ENCODE measurements at regions not wholly inside any gene's neighbourhood (a gene's known extent, or its start where the extent isn't known, plus 50 kb on each side); places are given as distances from the start of the nearest gene placed in this dataset.
A peak's percentile ranks its signal among the peaks of the same experiment; 100 is the strongest.

DNA sequence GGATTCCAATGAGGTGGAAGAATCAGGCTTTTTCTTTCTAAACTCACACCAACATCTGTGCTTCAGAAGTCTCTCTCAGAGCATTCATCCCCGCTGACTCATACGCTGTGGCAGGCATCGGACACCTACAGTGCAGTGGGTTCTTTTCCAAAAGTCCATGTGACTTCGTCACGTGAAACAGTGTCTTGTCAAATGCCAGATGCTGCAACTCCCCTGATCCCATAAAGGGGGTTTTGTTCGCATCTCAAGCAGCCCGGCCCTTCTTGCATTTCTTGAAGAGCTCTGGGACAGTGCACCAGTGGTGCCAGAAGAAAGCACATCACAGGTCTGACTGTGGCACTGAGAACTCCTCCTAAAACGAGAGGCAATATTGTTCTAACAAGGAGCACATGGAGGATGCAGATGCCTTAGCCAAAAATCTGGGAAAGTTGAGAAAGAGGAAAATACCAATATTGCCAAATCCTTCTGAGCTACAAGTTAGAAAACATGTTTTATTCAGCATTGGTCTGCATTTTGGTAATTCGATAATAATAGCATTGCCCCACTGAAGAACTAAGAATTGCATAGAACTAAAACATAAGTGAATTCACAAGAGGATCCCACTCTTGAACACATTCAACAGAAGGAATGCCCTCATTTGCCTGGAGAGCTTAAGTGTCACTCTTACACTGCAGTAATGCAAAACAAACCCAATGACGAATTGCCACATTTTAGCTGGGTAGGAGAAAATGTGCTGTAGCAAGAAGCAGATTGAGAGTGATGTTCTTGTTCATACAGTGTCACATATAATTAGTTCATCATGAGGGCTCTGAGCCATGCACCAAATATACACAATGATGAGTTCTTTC is 204.4 kb downstream of the CXCL12 start:
- H3K9me3 ChIP-seq (ENCODE audit: control insufficient read depth, low read length) = no peaks in the 10 kb centered on the region
- H3K27me3 ChIP-seq (replicated peaks; ENCODE audit: control insufficient read depth, insufficient read depth, low read length) = no peaks in the 10 kb centered on the region
- peak overlapping the region; percentile 35 for H3K4me3 ChIP-seq (ENCODE audit: low read length)
- H3K9ac ChIP-seq (ENCODE audit: low read length) = peak overlapping the region; percentile 25
- peak; percentile 90 for DNase-seq (ENCODE audit: low read depth)
- no peaks in the 10 kb centered on the region for H3K36me3 ChIP-seq (ENCODE audit: control insufficient read depth, insufficient read depth, low read length, severe bottlenecking)
- H3K4me1 ChIP-seq (ENCODE audit: control insufficient read depth, insufficient read depth, low read length) = peaks cover 33% of the 10 kb centered on the region

GRCh38 chr10:44178856-44179255 is 206.0 kb downstream of the CXCL12 start:
- no peak for DNase-seq (ENCODE audit: low read depth)
- no peaks in the 10 kb centered on the region for H3K36me3 ChIP-seq (ENCODE audit: control insufficient read depth, insufficient read depth, low read length, severe bottlenecking)

GRCh38 chr10:44178281-44178680 is 206.6 kb downstream of the CXCL12 start:
- H3K9ac ChIP-seq (ENCODE audit: low read length) = no peak overlapping the region
- no peak for DNase-seq (ENCODE audit: low read depth)
- peaks cover 26% of the 10 kb centered on the region for H3K4me1 ChIP-seq (ENCODE audit: control insufficient read depth, insufficient read depth, low read length)
- no peaks in the 10 kb centered on the region for H3K36me3 ChIP-seq (ENCODE audit: control insufficient read depth, insufficient read depth, low read length, severe bottlenecking)
- no peaks in the 10 kb centered on the region for H3K27me3 ChIP-seq (replicated peaks; ENCODE audit: control insufficient read depth, insufficient read depth, low read length)
- no peaks in the 10 kb centered on the region for H3K9me3 ChIP-seq (ENCODE audit: control insufficient read depth, low read length)
- H3K4me3 ChIP-seq (ENCODE audit: low read length) = no peak overlapping the region

More at GRCh38 chr10:44178856-44179255, 206.0 kb downstream of the CXCL12 start:
- Histone ChIP-seq H3K9me3 (ENCODE audit: control insufficient read depth, low read length) (no peaks in the 10 kb centered on the region), H3K27me3 (replicated peaks; ENCODE audit: control insufficient read depth, insufficient read depth, low read length) (no peaks in the 10 kb centered on the region), H3K4me1 (ENCODE audit: control insufficient read depth, insufficient read depth, low read length) (peaks cover 27% of the 10 kb centered on the region), H3K9ac (ENCODE audit: low read length) (no peak overlapping the region), H3K4me3 (ENCODE audit: low read length) (no peak overlapping the region)

GRCh38 chr10:44177610-44178009 is 207.3 kb downstream of the CXCL12 start:
- H3K27me3 ChIP-seq (replicated peaks; ENCODE audit: control insufficient read depth, insufficient read depth, low read length) = no peaks in the 10 kb centered on the region
- H3K9me3 ChIP-seq (ENCODE audit: control insufficient read depth, low read length) = no peaks in the 10 kb centered on the region
- H3K4me1 ChIP-seq (ENCODE audit: control insufficient read depth, insufficient read depth, low read length) = peaks cover 28% of the 10 kb centered on the region
- H3K4me3 ChIP-seq (ENCODE audit: low read length) = no peak overlapping the region
- no peak overlapping the region for H3K9ac ChIP-seq (ENCODE audit: low read length)
- no peak for DNase-seq (ENCODE audit: low read depth)
- H3K36me3 ChIP-seq (ENCODE audit: control insufficient read depth, insufficient read depth, low read length, severe bottlenecking) = no peaks in the 10 kb centered on the region

GRCh38 chr10:44176311-44176710 is 208.6 kb downstream of the CXCL12 start:
- no peak overlapping the region for H3K9ac ChIP-seq (ENCODE audit: low read length)
- H3K4me3 ChIP-seq (ENCODE audit: low read length) = no peak overlapping the region
- peaks cover 25% of the 10 kb centered on the region for H3K4me1 ChIP-seq (ENCODE audit: control insufficient read depth, insufficient read depth, low read length)
- DNase-seq (ENCODE audit: low read depth) = no peak
- H3K9me3 ChIP-seq (ENCODE audit: control insufficient read depth, low read length) = no peaks in the 10 kb centered on the region
- no peaks in the 10 kb centered on the region for H3K27me3 ChIP-seq (replicated peaks; ENCODE audit: control insufficient read depth, insufficient read depth, low read length)
- H3K36me3 ChIP-seq (ENCODE audit: control insufficient read depth, insufficient read depth, low read length, severe bottlenecking) = no peaks in the 10 kb centered on the region

DNA sequence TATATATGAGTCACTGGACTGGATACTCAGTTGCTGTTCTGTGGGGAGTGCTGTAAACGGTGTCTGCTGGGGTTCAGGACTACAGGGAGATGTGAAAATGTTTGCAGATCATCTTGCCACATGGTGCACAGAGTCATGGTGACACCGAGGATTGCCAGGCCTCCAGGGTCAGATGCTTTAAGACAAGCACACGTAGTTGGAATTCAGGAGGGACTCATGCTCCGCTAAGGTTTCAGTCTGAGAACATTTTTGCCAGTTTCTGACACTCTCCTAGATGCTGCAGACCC is 211.3 kb downstream of the CXCL12 start:
- peaks cover 10% of the 10 kb centered on the region for H3K4me1 ChIP-seq (ENCODE audit: control insufficient read depth, insufficient read depth, low read length)
- no peaks in the 10 kb centered on the region for H3K36me3 ChIP-seq (ENCODE audit: control insufficient read depth, insufficient read depth, low read length, severe bottlenecking)
- H3K27me3 ChIP-seq (replicated peaks; ENCODE audit: control insufficient read depth, insufficient read depth, low read length) = no peaks in the 10 kb centered on the region
- DNase-seq (ENCODE audit: low read depth) = peak; percentile 34
- no peak overlapping the region for H3K4me3 ChIP-seq (ENCODE audit: low read length)
- no peak overlapping the region for H3K9ac ChIP-seq (ENCODE audit: low read length)
- H3K9me3 ChIP-seq (ENCODE audit: control insufficient read depth, low read length) = no peaks in the 10 kb centered on the region

DNA sequence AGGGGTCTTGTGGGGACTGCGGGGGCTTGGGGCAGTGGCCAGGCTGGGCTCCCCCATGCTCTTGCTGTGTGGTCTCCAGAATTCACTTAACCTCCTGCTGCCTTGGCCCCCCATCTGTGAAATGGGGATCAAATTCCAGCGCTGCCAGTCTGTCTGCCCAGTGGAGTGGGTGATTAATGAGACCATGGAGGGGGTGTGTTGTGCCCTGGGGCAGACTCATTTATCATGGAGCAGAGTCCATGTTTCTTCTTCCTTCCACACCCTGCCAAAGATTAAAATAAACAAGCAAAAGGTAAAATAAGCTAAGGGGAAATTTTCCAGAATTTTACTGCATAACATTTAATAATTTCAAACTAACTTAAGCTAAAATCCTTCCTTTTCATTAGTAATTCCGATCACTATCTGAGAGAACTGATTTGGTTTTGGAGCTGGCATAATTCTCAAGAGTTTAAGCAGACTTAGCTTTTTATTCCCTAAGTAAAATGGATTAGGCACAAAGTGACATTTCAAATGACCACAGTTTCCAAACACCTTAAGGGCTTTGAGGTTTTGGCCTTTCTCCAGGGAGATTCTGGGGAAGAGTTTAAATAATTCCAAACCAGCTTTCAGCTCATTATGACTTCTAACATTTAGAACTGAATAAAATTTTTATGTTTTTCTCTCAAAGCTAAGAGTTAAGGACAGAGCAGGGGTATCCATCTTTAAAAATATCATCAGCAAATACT is 211.9 kb downstream of the CXCL12 start:
- Histone ChIP-seq H3K27me3 (replicated peaks; ENCODE audit: control insufficient read depth, insufficient read depth, low read length) (no peaks in the 10 kb centered on the region), H3K9me3 (ENCODE audit: control insufficient read depth, low read length) (no peaks in the 10 kb centered on the region), H3K9ac (ENCODE audit: low read length) (no peak overlapping the region), H3K4me1 (ENCODE audit: control insufficient read depth, insufficient read depth, low read length) (peaks cover 10% of the 10 kb centered on the region), H3K4me3 (ENCODE audit: low read length) (no peak overlapping the region), H3K36me3 (ENCODE audit: control insufficient read depth, insufficient read depth, low read length, severe bottlenecking) (no peaks in the 10 kb centered on the region)
- peak; percentile 39 for DNase-seq (ENCODE audit: low read depth)

DNA sequence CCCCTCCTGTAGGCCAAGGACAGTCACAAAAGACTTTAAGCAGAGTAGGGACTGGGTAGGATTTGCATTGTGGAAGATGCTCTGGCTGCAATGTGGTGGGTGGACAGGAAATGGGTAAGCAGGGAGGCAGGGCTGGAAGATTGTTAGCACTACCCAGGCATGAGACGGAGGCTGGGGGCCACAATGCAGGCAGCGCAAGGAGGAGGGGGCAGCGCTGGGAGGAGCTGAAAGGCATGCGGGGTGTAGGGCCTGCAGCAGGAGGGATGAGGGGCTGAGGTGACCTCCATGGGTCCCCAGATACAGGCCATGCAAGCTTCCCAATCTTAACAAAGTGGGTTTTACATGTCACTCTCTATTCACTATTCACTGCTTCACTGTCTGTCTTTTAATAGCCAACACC is 213.1 kb downstream of the CXCL12 start:
- Histone ChIP-seq H3K4me1 (ENCODE audit: control insufficient read depth, insufficient read depth, low read length) (peaks cover 10% of the 10 kb centered on the region), H3K27me3 (replicated peaks; ENCODE audit: control insufficient read depth, insufficient read depth, low read length) (no peaks in the 10 kb centered on the region), H3K9ac (ENCODE audit: low read length) (no peak overlapping the region), H3K9me3 (ENCODE audit: control insufficient read depth, low read length) (no peaks in the 10 kb centered on the region), H3K4me3 (ENCODE audit: low read length) (no peak overlapping the region), H3K36me3 (ENCODE audit: control insufficient read depth, insufficient read depth, low read length, severe bottlenecking) (no peaks in the 10 kb centered on the region)
- DNase-seq (ENCODE audit: low read depth) = no peak

GRCh38 chr10:44168478-44168877 is 216.4 kb downstream of the CXCL12 start:
- Histone ChIP-seq H3K9ac (ENCODE audit: low read length) (no peak overlapping the region), H3K36me3 (ENCODE audit: control insufficient read depth, insufficient read depth, low read length, severe bottlenecking) (no peaks in the 10 kb centered on the region), H3K4me3 (ENCODE audit: low read length) (no peak overlapping the region), H3K27me3 (replicated peaks; ENCODE audit: control insufficient read depth, insufficient read depth, low read length) (no peaks in the 10 kb centered on the region), H3K9me3 (ENCODE audit: control insufficient read depth, low read length) (no peaks in the 10 kb centered on the region), H3K4me1 (ENCODE audit: control insufficient read depth, insufficient read depth, low read length) (peaks cover 8% of the 10 kb centered on the region)
- no peak for DNase-seq (ENCODE audit: low read depth)

DNA sequence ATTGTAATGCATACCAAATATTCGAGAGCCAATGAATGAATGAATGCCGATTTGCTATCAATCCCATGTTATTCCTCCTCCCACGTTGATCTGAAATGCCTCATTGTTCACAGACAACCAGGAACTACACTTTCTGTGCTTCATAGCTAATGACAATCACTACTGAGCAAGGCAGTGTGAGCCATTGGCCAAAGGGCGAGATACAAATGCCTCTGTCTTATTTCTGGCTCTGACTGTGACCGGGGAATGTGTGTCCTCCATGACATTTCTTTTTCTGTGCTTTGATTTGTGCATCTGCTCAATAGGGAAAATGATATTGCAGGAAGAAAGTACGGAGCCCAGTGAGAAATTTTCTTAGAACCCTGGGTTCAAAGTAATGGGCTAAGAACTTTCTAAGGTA is 217.1 kb downstream of the CXCL12 start:
- H3K9me3 ChIP-seq (ENCODE audit: control insufficient read depth, low read length) = no peaks in the 10 kb centered on the region
- H3K36me3 ChIP-seq (ENCODE audit: control insufficient read depth, insufficient read depth, low read length, severe bottlenecking) = no peaks in the 10 kb centered on the region
- no peak overlapping the region for H3K9ac ChIP-seq (ENCODE audit: low read length)
- no peak for DNase-seq (ENCODE audit: low read depth)
- H3K4me1 ChIP-seq (ENCODE audit: control insufficient read depth, insufficient read depth, low read length) = peaks cover under 1% of the 10 kb centered on the region
- H3K27me3 ChIP-seq (replicated peaks; ENCODE audit: control insufficient read depth, insufficient read depth, low read length) = no peaks in the 10 kb centered on the region
- no peak overlapping the region for H3K4me3 ChIP-seq (ENCODE audit: low read length)

DNA sequence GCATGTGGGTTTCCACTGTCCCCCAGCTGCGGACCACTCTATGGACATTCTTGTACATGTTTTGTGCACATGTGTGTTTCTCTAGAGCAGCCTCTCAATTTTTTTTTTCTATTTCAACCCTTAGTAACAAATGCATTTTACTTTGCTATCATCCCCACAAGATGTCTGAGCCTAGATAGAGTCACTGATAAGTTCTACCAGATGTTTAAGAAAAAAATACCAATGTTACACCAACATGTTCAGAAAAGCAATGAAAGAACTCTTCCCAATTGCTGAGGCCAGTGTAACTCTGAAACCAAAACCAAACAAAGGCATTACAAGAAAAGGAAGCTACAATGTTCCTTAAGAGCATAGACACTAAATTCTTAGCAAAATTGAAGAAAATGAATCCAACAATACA is 218.5 kb downstream of the CXCL12 start:
- Histone ChIP-seq H3K4me3 (ENCODE audit: low read length) (no peak overlapping the region), H3K36me3 (ENCODE audit: control insufficient read depth, insufficient read depth, low read length, severe bottlenecking) (no peaks in the 10 kb centered on the region), H3K4me1 (ENCODE audit: control insufficient read depth, insufficient read depth, low read length) (no peaks in the 10 kb centered on the region), H3K27me3 (replicated peaks; ENCODE audit: control insufficient read depth, insufficient read depth, low read length) (no peaks in the 10 kb centered on the region), H3K9ac (ENCODE audit: low read length) (no peak overlapping the region), H3K9me3 (ENCODE audit: control insufficient read depth, low read length) (no peaks in the 10 kb centered on the region)
- no peak for DNase-seq (ENCODE audit: low read depth)

Measured in adipocyte (in vitro differentiated cells).